Lung microvascular endothelial cell (primary cell): ENCODE measurements at regions not wholly inside any gene's neighbourhood (a gene's known extent, or its start where the extent isn't known, plus 50 kb on each side); places are given as distances from the start of the nearest gene placed in this dataset.
"Not testable (repeated sequence)": the region's sequence is repeated elsewhere in the genome, so short reads cannot be mapped to it uniquely, and the experiment has no call there.

ENCODE experiments used
- DNase-seq, 2 donors: peaks; one replicate each; pipeline versions ENCODE4 v3.0.0 to v3.0.0-alpha.2; 2010; ENCODE audit warnings: low read depth in 2 of 2

DNA sequence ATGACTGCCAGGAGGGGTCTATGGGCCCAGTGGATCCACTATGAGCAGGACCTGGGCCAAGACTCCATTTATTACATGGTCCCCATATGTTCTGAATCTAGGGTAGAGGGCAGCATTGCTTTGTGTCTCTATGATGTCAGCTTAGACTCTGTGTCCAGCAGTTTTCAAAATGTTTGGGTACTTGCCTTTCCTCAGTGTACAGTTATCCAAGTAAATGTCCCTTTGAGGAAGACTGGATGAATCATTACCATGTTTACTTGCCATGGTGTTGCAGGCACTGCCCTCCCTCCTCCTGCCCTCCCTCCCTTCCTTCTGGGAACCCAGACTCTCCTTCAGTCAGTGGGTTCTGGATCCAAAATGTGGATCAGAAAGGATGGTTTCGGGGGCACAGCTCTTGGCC is 108.6 kb downstream of the NRN1 start:
- DNase-seq: no peak

DNA sequence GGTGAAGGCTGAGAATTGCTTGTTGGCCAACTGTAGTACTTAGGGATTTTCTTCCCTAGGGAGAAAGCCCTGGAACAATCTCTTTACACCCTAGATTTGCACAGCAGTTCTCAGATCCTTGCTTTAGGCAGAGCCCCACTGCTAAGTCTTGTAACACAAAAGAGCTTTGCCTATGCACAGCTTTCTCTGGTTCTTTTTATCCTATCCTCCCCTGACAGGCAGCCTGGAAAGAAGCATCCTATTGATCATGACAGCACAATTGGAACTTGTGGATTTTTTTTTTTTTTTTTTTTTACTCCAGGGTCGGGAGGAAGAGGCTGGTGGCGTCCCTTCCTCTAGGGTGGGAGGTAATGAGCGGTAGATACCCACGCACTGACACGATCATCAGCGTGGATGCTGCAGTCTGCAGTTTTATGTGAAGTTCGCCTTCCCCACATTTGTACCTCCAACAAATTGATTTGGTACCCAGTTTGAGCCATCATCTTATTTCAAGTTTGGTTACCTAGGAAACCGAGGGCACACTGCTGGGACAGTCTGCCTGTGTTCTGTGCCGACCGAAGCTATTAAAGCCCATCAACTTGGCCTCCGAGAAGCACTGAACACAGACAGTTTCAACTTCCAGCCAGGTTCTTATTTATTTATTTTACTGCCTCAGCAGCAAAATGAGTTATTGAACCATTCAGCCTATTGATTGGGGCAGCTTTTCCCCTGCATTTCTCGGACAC is 110.1 kb downstream of the NRN1 start:
- DNase-seq: no peak

- no peak for DNase-seq
These were observed 112.4 kb downstream of the NRN1 start for GRCh38 chr6:5894357-5894756.

- no peak for DNase-seq
These were observed 113.4 kb downstream of the NRN1 start for GRCh38 chr6:5893295-5893694.

DNA sequence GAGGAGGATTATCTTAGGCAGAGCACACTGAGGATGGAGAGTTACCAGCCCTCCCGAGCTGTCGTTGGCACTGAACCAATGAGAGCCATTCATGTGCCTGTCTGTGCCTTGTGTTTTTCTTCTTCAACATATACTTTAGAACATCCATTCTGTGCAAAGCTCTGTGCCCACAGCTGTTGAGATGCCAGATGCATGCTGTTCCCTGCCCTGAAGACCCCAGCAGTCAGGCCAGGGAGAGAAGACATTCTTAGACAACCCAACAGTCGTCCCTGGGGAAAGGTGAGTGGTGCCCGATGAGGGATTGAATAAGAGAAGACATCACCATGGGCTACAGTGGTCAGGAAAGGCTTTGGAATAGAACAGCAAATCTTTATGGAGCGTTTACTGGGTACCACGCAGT is 114.1 kb downstream of the NRN1 start:
- no peak for DNase-seq

DNA sequence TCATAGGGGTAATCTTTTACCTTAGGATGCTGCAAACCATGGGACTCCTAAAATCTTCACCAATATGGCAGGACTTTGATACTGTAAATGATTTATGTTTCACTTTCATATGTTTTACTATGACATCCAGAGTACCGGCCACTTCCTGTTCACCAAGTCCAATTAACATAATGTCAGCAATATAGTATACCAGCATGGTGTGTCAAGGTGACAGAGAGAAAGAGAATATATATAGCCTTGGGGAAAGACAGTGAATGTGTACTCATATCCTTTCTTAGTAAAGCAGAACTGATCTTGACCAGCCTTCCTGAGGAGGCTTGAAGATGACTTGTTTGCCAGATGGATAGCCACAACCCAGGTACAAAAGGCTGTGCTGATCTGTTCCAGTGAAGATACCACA is 127.9 kb downstream of the NRN1 start:
- no peak for DNase-seq

DNA sequence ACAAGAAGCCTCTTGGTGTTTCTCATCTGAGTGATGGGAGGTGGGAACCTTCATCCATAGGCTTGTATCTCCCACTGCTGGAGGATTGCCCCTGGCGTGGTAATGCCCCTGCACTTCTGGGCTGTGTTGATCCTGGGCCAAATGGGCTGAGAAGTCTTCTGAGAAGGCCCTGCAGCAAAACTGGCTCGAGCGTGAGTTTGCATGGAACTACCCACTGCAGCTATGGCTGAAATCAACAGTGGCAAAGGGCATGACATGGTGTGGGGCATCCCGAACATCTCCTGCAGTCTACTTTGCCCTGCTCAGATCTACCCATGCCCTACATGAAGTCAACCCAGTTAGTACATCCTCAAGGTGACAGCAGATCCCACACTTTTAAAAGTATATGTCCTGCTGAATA is 130.6 kb downstream of the NRN1 start:
- no peak for DNase-seq

DNA sequence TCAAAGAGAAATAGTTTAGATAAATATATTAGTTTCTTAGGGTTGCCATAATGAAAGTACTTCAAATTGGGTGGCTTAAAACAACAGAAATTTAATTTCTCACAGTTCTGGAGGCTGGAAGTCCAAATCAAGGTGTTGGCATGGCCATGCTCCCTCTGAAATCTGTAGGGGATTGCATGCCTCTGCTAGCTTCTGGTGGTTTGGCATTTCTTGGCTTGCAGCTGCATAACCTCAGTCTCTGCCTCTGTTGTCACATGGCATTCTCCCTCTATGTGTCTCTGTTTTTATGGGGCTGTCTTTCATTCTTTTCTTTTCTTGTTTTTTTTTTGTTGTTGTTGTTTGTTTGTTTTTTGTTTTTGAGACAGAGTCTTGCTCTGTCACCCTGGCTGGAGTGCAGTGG is 132.7 kb downstream of the NRN1 start:
- not testable (repeated sequence) for DNase-seq

DNA sequence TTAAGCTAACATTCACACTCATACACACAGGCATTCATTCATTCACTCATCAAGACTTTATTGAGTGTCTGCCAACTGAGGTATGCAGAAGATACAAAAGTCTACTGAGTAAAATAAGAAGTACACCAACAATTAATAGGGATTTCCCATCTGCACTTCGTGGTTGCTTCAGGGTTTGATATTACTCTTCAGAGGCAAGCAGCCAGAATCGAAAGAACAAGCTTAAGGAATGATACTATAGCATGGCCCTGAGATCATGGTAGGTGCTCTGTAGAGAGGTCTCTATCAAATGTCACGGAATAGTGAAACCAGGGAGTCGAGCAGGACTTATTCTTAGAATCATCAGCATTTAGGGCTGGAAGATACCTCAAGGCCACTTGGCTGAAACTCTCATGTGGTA is 135.4 kb downstream of the NRN1 start:
- DNase-seq: no peak

- DNase-seq: no peak
These were observed 137.0 kb downstream of the NRN1 start for GRCh38 chr6:5869676-5870075.

- no peak for DNase-seq
These were observed 137.5 kb downstream of the NRN1 start for GRCh38 chr6:5869261-5869660.

DNA sequence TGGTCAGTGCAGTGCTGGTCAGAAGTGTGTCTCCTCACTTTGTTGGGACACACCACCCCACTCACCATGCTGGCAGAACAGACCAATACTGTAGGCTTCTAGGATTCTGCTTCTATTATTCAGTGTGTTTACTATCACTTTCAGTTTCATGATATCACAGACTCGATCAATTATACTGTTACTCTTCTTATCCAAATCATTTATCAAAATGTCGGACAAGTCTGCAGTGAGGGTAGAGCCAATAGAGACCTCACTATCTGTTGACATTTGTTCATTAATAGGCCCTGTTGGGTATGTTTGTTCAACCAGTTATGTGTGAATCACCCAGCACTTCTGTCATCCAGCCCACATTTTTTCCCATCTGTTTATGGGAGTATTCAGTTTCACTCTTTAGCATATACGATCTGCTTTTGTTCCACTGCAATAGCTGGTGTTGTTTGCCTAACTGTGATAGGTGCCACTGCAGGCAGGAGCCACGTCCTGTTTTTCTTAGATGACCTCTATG is 140.1 kb downstream of the NRN1 start:
- DNase-seq: peak; percentile 67 to 92

GRCh38 chr6:5865506-5866031 is 141.2 kb downstream of the NRN1 start:
- peak; percentile 11 to 14 for DNase-seq

- no peak for DNase-seq
These were observed 145.9 kb downstream of the NRN1 start for GRCh38 chr6:5860849-5861248.

- DNase-seq: no peak
These were observed 150.8 kb downstream of the NRN1 start for GRCh38 chr6:5855787-5856470.

GRCh38 chr6:5854899-5855298 is 151.8 kb downstream of the NRN1 start:
- no peak for DNase-seq

DNA sequence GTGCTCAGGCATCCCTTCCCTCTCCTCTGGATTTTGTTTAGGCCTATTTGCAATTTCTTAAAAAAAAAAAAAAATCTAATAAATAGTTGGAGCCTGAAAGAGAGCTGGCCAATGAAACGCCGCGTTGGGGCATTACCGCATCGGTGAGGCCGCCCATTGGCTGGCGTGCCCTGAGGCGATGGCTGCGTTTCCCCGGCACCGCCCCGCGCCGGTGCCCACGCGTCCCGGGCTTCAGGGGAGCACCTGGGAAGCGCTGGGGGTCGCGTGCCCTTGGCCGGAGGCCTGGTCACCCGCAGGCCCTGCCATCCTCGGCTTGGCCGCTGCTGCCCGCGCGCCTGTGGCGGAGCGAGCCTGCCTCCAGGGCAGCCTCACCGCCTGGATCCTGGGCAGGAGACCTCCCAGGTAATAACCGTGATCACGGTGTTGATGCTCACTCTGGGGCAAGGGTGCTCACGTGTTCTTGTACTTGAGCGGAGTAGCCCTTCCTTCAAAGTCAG is 155.4 kb downstream of the NRN1 start:
- peak; percentile 46 to 66 for DNase-seq

DNA sequence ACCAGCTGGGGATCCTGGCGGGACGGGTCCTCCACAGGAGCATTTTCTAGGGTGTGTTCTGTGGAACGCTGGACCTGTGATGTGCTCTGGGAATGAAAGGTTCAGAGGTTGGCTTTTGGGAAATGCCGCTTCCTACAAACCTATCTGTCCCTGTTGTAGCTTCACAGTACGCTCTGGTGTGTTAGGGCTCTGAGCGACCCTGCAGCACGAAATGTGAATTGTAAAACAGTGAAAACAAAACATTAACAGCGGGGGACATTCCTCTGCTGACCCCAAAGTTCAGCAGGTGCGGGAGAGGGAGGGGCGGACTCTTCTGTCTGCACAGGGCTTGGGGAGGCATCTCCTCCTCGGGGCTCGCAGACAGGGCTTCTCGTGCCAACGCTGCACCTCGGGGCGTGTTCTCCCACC is 155.9 kb downstream of the NRN1 start:
- no peak for DNase-seq

GRCh38 chr6:5846889-5847288 is 159.8 kb downstream of the NRN1 start:
- DNase-seq: no peak

DNA sequence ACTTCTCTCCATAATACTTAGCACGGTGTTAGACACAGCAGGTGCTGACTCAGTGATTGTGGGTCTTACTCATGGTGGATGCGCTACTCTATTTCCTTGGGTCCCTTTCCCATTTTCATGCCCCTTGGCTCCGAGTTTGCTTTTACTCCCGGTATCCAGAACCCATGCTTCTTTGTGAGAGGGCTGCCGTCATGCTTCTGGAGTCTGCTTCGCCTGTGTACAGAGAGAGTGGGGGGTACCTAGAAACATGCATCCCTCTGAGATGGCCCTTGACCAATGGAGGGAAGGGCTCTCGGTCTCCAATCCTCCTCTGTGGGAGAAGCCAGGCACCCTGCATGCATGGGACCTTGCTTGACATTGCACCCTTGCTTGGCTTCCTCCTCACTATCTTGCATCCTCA is 160.4 kb downstream of the NRN1 start:
- DNase-seq: no peak

DNA sequence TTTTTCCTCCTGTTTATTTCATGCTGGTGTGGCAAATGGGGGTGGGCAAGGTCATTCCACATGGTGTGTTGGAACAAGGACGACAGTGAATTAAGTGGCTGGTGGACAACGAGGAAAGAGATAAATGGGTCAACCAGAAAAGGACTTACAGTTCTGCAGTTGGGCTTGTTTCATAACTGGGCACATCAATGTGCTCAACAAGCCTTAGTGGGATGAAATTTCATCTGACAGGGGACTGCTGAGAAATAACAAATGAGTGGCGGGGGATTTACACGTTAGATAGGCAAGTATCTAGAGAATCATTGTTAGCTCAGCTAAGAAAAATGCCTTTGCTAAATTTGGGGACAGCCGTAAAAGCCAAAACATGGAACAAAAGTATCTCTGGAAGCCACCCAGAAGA is 163.6 kb downstream of the NRN1 start:
- DNase-seq: no peak

GRCh38 chr6:5840734-5841390 is 165.9 kb downstream of the NRN1 start:
- no peak for DNase-seq
